ENCODE measurements at regions not wholly inside any gene's neighbourhood (a gene's known extent, or its start where the extent isn't known, plus 50 kb on each side); places are given as distances from the start of the nearest gene placed in this dataset.

DNA sequence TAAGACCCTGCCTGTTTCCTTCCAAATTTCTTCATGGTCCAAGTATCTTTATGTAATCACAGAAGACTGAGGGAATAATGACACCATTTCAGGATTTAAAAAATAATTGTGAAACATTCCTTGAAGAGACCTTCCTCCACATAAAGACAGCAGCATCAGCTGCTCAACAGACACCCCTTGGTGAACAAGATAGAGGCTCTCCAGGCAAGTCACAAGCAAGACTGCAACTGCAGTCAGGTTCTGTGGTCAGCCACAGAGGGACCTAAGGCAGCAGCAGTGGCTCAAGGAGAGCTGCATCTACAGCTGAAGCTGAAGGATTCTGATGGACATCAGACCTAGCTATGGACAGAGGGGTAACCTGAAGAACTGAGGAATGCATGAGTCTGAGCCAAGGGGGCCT is 97.2 kb upstream of the C3orf80 start:
- dilution Hi-C loops (cut with HindIII; ENCODE audit: low sequenced_read_pairs, unreplicated experiment), result no loop called here
- H3K9me1 ChIP-seq (ENCODE audit: insufficient read depth, low read length), result peaks cover 7% of the 10 kb centered on the region; the same call in 1 of the 2 replicates
- H2BK20ac ChIP-seq (ENCODE audit: low read depth, low read length), result peak overlapping the region; percentile 55; the same call in 1 of the 2 replicates
- H2AFZ ChIP-seq (replicated peaks; ENCODE audit: low read length, poor library complexity), result no peak overlapping the region
- no peak overlapping the region for H4K5ac ChIP-seq (ENCODE audit: low read depth, low read length)
- CTCF ChIA-PET, result no interaction called here
- intact Hi-C loops (cut with micrococcal nuclease), result no loop called here
- POLR2A ChIA-PET (ENCODE audit: unreplicated experiment), result no interaction called here
- no peak overlapping the region for H3K9ac ChIP-seq (ENCODE audit: low read depth, low read length)
- no peaks in the 10 kb centered on the region for H3K79me1 ChIP-seq (ENCODE audit: low read depth in 1 of 2, low read length in 2 of 2)
- peak overlapping the region; percentile 89 for H2AK5ac ChIP-seq (ENCODE audit: low read depth, low read length)
- H3K4me2 ChIP-seq (ENCODE audit: low read depth, low read length), result no peak overlapping the region
- no peak overlapping the region for H3K27ac ChIP-seq (ENCODE audit: insufficient read depth, low read length)
- no peak overlapping the region for H2BK15ac ChIP-seq (ENCODE audit: low read depth, low read length)
- peak overlapping the region; percentile 69 for H2BK120ac ChIP-seq (ENCODE audit: low read depth, low read length)
- H3K4ac ChIP-seq (ENCODE audit: low read depth, low read length), result no peak overlapping the region
- H3K4me1 ChIP-seq (ENCODE audit: control insufficient read depth, insufficient read depth, low read length), result peaks cover 4% of the 10 kb centered on the region
- no peaks in the 10 kb centered on the region for H3K9me3 ChIP-seq (ENCODE audit: control insufficient read depth, insufficient read depth, low read length)
- H4K8ac ChIP-seq (ENCODE audit: low read depth in 2 of 2, low read length in 2 of 2), result no peak overlapping the region
- no peak overlapping the region for H3K56ac ChIP-seq (ENCODE audit: extremely low read depth, insufficient read depth, low read length)
- no peak for TF ChIP-seq MAZ (IDR thresholded peaks at IDR 0.05; ENCODE audit: borderline replicate concordance, low read depth, low read length)
- no peak for TF ChIP-seq RAD21 (IDR thresholded peaks at IDR 0.05; ENCODE audit: low read length)
- TF ChIP-seq MAFK (IDR thresholded peaks at IDR 0.05; ENCODE audit: low read depth, low read length), result no peak
- TF ChIP-seq, protein P1, sequence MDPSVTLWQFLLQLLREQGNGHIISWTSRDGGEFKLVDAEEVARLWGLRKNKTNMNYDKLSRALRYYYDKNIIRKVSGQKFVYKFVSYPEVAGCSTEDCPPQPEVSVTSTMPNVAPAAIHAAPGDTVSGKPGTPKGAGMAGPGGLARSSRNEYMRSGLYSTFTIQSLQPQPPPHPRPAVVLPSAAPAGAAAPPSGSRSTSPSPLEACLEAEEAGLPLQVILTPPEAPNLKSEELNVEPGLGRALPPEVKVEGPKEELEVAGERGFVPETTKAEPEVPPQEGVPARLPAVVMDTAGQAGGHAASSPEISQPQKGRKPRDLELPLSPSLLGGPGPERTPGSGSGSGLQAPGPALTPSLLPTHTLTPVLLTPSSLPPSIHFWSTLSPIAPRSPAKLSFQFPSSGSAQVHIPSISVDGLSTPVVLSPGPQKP (IDR thresholded peaks at IDR 0.05; ENCODE audit: borderline replicate concordance, low read depth, low read length), result no peak
- TF ChIP-seq MXI1 (IDR thresholded peaks at IDR 0.05; ENCODE audit: borderline replicate concordance, low read depth, low read length), result no peak
- no peak for TF ChIP-seq POLR2A (IDR thresholded peaks at IDR 0.05; ENCODE audit: low read depth, low read length)
- no peak for TF ChIP-seq RFX5 (IDR thresholded peaks at IDR 0.05; ENCODE audit: low read depth, low read length)
- TF ChIP-seq SMC3 (IDR thresholded peaks at IDR 0.05; ENCODE audit: low read depth, low read length), result no peak
- no peak for TF ChIP-seq RCOR1 (IDR thresholded peaks at IDR 0.05; ENCODE audit: insufficient replicate concordance, low read length)
- no peak for TF ChIP-seq CEBPB (IDR thresholded peaks at IDR 0.05; ENCODE audit: low read depth, low read length)
- TF ChIP-seq CTCF (conservative IDR thresholded peaks at IDR 0.05; ENCODE audit: low read depth, low read length), result no peak
- in situ Hi-C loops (cut with MboI; ENCODE audit: low sequenced_read_pairs), result no loop called here
- no peaks in the 10 kb centered on the region for H4K20me1 ChIP-seq (ENCODE audit: insufficient read depth, low read length)
- no peak overlapping the region for H2AK9ac ChIP-seq (replicated peaks; ENCODE audit: low read depth, low read length, poor library complexity)
- H4K91ac ChIP-seq (ENCODE audit: insufficient read depth, low read depth, low read length), result no peak overlapping the region; the same call in 1 of the 2 replicates
- H3K27me3 ChIP-seq (ENCODE audit: control insufficient read depth, insufficient read depth, low read length), result no peaks in the 10 kb centered on the region
- no peak overlapping the region for H3K4me3 ChIP-seq (ENCODE audit: insufficient read depth, low read depth, low read length)
- H3K23ac ChIP-seq (ENCODE audit: low read depth, low read length), result no peak overlapping the region; the same call in 1 of the 2 replicates
- no peaks in the 10 kb centered on the region for H3K36me3 ChIP-seq (ENCODE audit: control insufficient read depth, insufficient read depth, low read length)
- BruUV-seq (replicated peaks), result no TSS peak
- ATAC-seq (ENCODE audit: low read depth), result no peak
- no peak overlapping the region for H3K18ac ChIP-seq (ENCODE audit: low read depth, low read length)
- no peak for DNase-seq
- no peak overlapping the region for H3K14ac ChIP-seq (replicated peaks; ENCODE audit: low read depth, low read length)
- H2BK5ac ChIP-seq (ENCODE audit: low read depth, low read length, poor library complexity, severe bottlenecking), result no peak overlapping the region

Data from IMR-90 (cell line).